HFFc6 (cell line): ENCODE measurements at regions not wholly inside any gene's neighbourhood (a gene's known extent, or its start where the extent isn't known, plus 50 kb on each side); places are given as distances from the start of the nearest gene placed in this dataset.
"Not testable (repeated sequence)": the region's sequence is repeated elsewhere in the genome, so short reads cannot be mapped to it uniquely, and the experiment has no call there.

Experiments
- DNase-seq: peaks from one replicate; pipeline ENCODE4 v3.0.0-alpha.2; 2018
- H3K27ac Mint-ChIP-seq: 2 replicates; pipeline ENCODE4 v1.8.0; 2020; ENCODE audit warnings: mild to moderate bottlenecking, mixed read lengths
- H3K27me3 Mint-ChIP-seq: 2 replicates; pipeline ENCODE4 v1.8.0; 2021; ENCODE audit warnings: mild to moderate bottlenecking, moderate library complexity, mixed read lengths; ENCODE audit not compliant: insufficient read depth
- H3K36me3 Mint-ChIP-seq: 2 replicates; pipeline ENCODE4 v1.8.0; 2021; ENCODE audit warnings: low read depth, mixed read lengths
- H3K4me1 Mint-ChIP-seq: 2 replicates; pipeline ENCODE4 v1.8.0; 2020; ENCODE audit warnings: low read depth, mixed read lengths
- H3K4me3 Mint-ChIP-seq: 2 replicates; pipeline ENCODE4 v1.8.0; 2020; ENCODE audit warnings: mild to moderate bottlenecking, moderate library complexity, mixed read lengths
- H3K9me3 Mint-ChIP-seq: 2 replicates; pipeline ENCODE4 v1.8.0; 2020; ENCODE audit warnings: mild to moderate bottlenecking, mixed read lengths
- TF ChIP-seq, protein P1 (sequence below): fragments of 200-600 bp; sonication (generic); IDR thresholded peaks from 2 replicates; pipeline ENCODE4 v1.5.0; 2021; ENCODE audit warnings: antibody characterized with exemption, mild to moderate bottlenecking

DNA sequence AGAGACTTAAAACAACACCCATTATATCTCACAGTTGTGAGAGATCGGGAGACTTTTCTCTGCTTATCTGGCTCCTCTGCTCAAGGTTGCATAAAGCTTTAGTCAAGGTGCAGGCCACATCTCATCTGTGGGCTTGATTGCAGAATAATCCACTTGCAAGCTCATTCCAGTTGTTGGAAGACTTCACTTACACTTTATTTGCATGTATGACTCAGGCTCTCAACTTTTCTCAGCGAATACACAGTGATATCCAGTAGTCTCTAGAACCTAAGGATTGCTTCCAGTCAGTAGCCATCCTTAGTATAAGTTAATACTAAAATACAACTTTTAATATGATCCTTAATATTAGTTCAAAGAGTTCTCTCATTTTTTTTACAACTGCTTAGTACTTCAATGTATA is 435.5 kb upstream of the NRG3 start:
- Mint-ChIP-seq H3K9me3 (peaks cover 35% of the 10 kb centered on the region), H3K36me3 (no peaks in the 10 kb centered on the region), H3K27ac (no peak overlapping the region), H3K4me1 (no peaks in the 10 kb centered on the region), H3K27me3 (peaks cover 1% of the 10 kb centered on the region; the same call in 1 of the 2 replicates), H3K4me3 (no peak overlapping the region)
- no peak for DNase-seq
- TF ChIP-seq, protein P1, sequence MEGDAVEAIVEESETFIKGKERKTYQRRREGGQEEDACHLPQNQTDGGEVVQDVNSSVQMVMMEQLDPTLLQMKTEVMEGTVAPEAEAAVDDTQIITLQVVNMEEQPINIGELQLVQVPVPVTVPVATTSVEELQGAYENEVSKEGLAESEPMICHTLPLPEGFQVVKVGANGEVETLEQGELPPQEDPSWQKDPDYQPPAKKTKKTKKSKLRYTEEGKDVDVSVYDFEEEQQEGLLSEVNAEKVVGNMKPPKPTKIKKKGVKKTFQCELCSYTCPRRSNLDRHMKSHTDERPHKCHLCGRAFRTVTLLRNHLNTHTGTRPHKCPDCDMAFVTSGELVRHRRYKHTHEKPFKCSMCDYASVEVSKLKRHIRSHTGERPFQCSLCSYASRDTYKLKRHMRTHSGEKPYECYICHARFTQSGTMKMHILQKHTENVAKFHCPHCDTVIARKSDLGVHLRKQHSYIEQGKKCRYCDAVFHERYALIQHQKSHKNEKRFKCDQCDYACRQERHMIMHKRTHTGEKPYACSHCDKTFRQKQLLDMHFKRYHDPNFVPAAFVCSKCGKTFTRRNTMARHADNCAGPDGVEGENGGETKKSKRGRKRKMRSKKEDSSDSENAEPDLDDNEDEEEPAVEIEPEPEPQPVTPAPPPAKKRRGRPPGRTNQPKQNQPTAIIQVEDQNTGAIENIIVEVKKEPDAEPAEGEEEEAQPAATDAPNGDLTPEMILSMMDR: no peak

DNA sequence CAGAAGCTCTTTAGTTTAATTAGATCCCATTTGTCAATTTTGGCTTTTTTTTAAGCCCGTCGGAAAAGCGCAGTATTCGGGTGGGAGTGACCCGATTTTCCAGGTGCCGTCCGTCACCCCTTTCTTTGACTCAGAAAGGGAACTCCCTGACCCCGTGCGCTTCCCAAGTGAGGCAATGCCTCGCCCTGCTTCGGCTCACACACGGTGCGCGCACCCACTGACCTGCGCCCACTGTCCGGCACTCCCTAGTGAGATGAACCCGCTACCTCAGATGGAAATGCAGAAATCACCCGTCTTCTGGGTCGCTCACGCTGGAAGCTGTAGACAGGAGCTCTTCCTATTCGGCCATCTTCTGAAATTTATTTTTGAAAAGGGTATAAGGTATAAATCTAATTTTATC is 433.4 kb upstream of the NRG3 start:
- H3K36me3 Mint-ChIP-seq, H3K27ac Mint-ChIP-seq, H3K4me3 Mint-ChIP-seq, H3K27me3 Mint-ChIP-seq, DNase-seq, H3K4me1 Mint-ChIP-seq: not testable (repeated sequence)
- H3K9me3 Mint-ChIP-seq: peaks cover 29% of the 10 kb centered on the region

DNA sequence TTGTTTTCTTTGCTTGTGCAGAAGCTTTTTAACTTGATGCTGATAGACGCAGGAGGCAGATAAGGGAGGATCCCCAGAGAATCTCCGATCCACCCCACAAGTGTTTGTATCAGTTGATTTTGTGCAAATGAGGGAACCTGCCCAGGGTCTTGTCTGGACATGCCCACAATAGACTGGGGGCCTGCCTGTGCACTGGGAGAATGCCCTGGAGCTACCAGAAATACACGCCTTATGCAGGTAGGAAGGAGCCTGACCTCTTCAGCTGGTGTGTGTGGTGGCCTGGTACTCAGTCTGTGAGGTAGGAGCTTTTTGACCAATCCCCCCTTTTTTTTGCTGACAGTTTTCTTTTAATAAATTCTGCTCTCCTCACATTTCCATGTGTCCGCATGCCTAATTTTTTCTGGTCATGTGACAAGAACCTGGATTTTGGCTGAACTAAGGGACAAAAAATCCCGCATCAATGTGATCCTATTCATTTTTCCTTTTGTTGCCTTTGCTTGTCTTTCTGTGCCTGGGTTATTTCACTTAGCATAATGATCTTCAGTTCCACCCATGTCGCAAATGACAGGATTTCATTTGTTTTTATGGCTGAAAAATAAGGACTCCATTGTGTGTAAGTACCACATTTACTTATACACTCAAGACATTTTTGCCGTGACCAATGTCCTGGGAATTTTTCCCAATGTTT is 430.6 kb upstream of the NRG3 start:
- no peak overlapping the region for H3K27ac Mint-ChIP-seq
- no peaks in the 10 kb centered on the region for H3K4me1 Mint-ChIP-seq
- no peak overlapping the region for H3K4me3 Mint-ChIP-seq
- peaks cover 1% of the 10 kb centered on the region; the same call in 1 of the 2 replicates for H3K27me3 Mint-ChIP-seq
- DNase-seq: no peak
- no peaks in the 10 kb centered on the region for H3K36me3 Mint-ChIP-seq
- TF ChIP-seq, protein P1: no peak
- H3K9me3 Mint-ChIP-seq: peaks cover 26% of the 10 kb centered on the region

DNA sequence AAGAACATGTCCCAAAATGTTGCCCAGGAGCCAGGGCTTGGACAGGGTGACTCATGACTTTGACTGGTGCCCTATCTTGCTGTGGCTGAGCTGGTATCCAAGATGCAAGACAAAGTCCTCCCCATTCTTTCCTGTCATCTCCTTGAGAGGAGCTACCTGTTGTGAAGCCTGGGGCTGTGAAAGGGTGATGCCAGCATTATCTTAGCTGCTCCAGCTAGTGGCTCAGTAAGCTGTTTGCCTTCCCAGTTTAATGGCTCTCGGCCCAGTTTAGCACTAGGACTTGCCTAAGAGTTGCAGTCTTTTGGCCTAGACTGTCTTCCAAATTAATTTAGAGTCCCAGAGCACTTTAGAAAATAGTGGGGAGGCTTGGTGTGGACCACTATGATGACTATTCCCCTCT is 424.3 kb upstream of the NRG3 start:
- H3K4me3 Mint-ChIP-seq: no peak overlapping the region
- no peaks in the 10 kb centered on the region for H3K4me1 Mint-ChIP-seq
- no peak overlapping the region for H3K27ac Mint-ChIP-seq
- TF ChIP-seq, protein P1: no peak
- no peak for DNase-seq
- peaks cover 9% of the 10 kb centered on the region; the same call in 1 of the 2 replicates for H3K9me3 Mint-ChIP-seq
- H3K36me3 Mint-ChIP-seq: no peaks in the 10 kb centered on the region
- no peaks in the 10 kb centered on the region for H3K27me3 Mint-ChIP-seq

DNA sequence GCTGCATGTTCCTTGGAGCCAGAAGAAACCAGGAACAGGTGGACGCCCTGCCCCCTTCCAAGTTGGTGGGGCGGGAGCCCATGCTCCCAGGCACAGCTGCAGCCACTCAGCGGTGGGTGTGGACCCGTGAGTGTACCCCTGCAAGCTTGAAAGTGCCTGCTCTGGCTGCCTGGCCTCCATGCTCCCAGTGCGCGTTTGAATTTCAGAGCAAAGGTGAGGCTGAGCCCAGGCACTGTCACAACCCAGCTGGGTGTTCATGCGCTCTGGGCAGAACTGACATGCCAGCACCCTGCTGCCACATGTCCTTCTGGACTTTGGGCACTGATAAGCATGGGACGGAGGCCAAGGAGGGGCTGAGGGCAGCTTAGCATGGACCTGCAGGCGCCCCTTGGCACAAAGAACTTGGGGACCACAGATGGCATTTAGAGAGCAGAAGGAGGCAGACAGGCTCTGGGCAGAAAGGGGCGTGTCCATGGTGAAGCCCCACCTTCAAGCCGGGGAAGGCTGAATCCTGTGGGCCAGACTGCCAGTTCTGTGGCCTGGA is 402.0 kb upstream of the NRG3 start:
- H3K27me3 Mint-ChIP-seq: no peaks in the 10 kb centered on the region
- no peak for DNase-seq
- TF ChIP-seq, protein P1: no peak
- H3K4me3 Mint-ChIP-seq: no peak overlapping the region
- H3K27ac Mint-ChIP-seq: no peak overlapping the region
- H3K36me3 Mint-ChIP-seq: no peaks in the 10 kb centered on the region; the same call in 1 of the 2 replicates
- no peaks in the 10 kb centered on the region for H3K4me1 Mint-ChIP-seq
- peaks cover 49% of the 10 kb centered on the region for H3K9me3 Mint-ChIP-seq

DNA sequence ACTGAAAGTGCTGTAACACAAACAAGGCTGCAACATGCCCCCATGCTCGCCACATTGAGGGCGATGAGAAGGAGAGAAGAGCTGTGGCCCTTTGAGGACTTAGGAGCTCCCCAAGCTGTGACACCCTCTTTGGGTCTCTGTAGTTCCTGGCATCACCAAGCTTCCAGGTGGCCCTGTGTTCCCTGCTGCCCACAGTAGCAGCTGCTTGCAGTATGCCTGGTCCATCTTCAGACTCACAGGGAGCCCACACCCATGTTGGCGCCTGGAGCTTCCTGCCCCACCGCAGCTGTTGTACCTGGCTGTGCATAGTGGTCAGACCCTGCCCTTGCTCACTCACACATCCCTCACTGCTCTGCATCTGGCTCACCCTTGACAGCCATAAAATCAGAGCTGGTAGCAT is 401.2 kb upstream of the NRG3 start:
- H3K4me3 Mint-ChIP-seq: no peak overlapping the region
- peaks cover 47% of the 10 kb centered on the region for H3K9me3 Mint-ChIP-seq
- no peak overlapping the region for H3K27ac Mint-ChIP-seq
- H3K4me1 Mint-ChIP-seq: no peaks in the 10 kb centered on the region
- H3K27me3 Mint-ChIP-seq: no peaks in the 10 kb centered on the region
- no peak for DNase-seq
- TF ChIP-seq, protein P1: no peak
- H3K36me3 Mint-ChIP-seq: no peaks in the 10 kb centered on the region; the same call in 1 of the 2 replicates
